ENCODE measurements at regions not wholly inside any gene's neighbourhood (a gene's known extent, or its start where the extent isn't known, plus 50 kb on each side); places are given as distances from the start of the nearest gene placed in this dataset.

- TF ChIP-seq CSRNP3 (CRISPR knock-in tag; IDR thresholded peaks at IDR 0.05): no peak
Measured at GRCh38 chr14:22448035-22448904, 140.8 kb downstream of the DAD1 start (continued).

- TF ChIP-seq OSR1 (CRISPR knock-in tag; IDR thresholded peaks at IDR 0.05): no peak
- TF ChIP-seq POU6F1 (CRISPR knock-in tag; IDR thresholded peaks at IDR 0.05; ENCODE audit: borderline replicate concordance, low read depth): no peak
- TF ChIP-seq CREB5 (CRISPR knock-in tag; IDR thresholded peaks at IDR 0.05; ENCODE audit: low read depth): no peak
- no peak for TF ChIP-seq ZNF8 (CRISPR knock-in tag; IDR thresholded peaks at IDR 0.05)
- TF ChIP-seq CSDC2 (CRISPR knock-in tag; IDR thresholded peaks at IDR 0.05): no peak
- no peak for TF ChIP-seq BACH2 (CRISPR knock-in tag; IDR thresholded peaks at IDR 0.05; ENCODE audit: borderline replicate concordance)
- TF ChIP-seq PPARA (CRISPR knock-in tag; IDR thresholded peaks at IDR 0.05; ENCODE audit: borderline replicate concordance): no peak
- TF ChIP-seq TSHZ2 (CRISPR knock-in tag; IDR thresholded peaks at IDR 0.05): no peak
- no peak for TF ChIP-seq RARB (CRISPR knock-in tag; IDR thresholded peaks at IDR 0.05)
- no peak for TF ChIP-seq ZC3H10 (CRISPR knock-in tag; IDR thresholded peaks at IDR 0.05)
- TF ChIP-seq SNAI2 (CRISPR knock-in tag; IDR thresholded peaks at IDR 0.05): no peak
- no peak for TF ChIP-seq ARNTL (CRISPR knock-in tag; IDR thresholded peaks at IDR 0.05; ENCODE audit: borderline replicate concordance, low read depth)
- no peak for ATAC-seq
Measured at GRCh38 chr14:22438742-22439141, 150.3 kb downstream of the DAD1 start.

- no peak for ATAC-seq
- no peak for TF ChIP-seq RARB (CRISPR knock-in tag; IDR thresholded peaks at IDR 0.05)
- TF ChIP-seq, protein P1, sequence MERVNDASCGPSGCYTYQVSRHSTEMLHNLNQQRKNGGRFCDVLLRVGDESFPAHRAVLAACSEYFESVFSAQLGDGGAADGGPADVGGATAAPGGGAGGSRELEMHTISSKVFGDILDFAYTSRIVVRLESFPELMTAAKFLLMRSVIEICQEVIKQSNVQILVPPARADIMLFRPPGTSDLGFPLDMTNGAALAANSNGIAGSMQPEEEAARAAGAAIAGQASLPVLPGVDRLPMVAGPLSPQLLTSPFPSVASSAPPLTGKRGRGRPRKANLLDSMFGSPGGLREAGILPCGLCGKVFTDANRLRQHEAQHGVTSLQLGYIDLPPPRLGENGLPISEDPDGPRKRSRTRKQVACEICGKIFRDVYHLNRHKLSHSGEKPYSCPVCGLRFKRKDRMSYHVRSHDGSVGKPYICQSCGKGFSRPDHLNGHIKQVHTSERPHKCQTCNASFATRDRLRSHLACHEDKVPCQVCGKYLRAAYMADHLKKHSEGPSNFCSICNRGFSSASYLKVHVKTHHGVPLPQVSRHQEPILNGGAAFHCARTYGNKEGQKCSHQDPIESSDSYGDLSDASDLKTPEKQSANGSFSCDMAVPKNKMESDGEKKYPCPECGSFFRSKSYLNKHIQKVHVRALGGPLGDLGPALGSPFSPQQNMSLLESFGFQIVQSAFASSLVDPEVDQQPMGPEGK (CRISPR knock-in tag; IDR thresholded peaks at IDR 0.05; ENCODE audit: borderline replicate concordance): no peak
- no peak for TF ChIP-seq ZNF565 (CRISPR knock-in tag; conservative IDR thresholded peaks at IDR 0.05; ENCODE audit: low read depth)
- TF ChIP-seq TCF4 (CRISPR knock-in tag; IDR thresholded peaks at IDR 0.05; ENCODE audit: borderline replicate concordance): no peak
- TF ChIP-seq ESRRG (CRISPR knock-in tag; IDR thresholded peaks at IDR 0.05): no peak
- no peak for TF ChIP-seq SNAI2 (CRISPR knock-in tag; IDR thresholded peaks at IDR 0.05)
- no peak for TF ChIP-seq ZC3H10 (CRISPR knock-in tag; IDR thresholded peaks at IDR 0.05)
- TF ChIP-seq ZFP30 (CRISPR knock-in tag; IDR thresholded peaks at IDR 0.05): no peak
- TF ChIP-seq CSDC2 (CRISPR knock-in tag; IDR thresholded peaks at IDR 0.05): no peak
- TF ChIP-seq GLIS3 (CRISPR knock-in tag; IDR thresholded peaks at IDR 0.05): no peak
- no peak for TF ChIP-seq TOX (CRISPR knock-in tag; IDR thresholded peaks at IDR 0.05; ENCODE audit: borderline replicate concordance)
- TF ChIP-seq ZNF8 (CRISPR knock-in tag; IDR thresholded peaks at IDR 0.05): no peak
- no peak for TF ChIP-seq TSHZ2 (CRISPR knock-in tag; IDR thresholded peaks at IDR 0.05)
- no peak for TF ChIP-seq ZNF70 (CRISPR knock-in tag; IDR thresholded peaks at IDR 0.05)
Measured at GRCh38 chr14:22434901-22435550, 154.0 kb downstream of the DAD1 start.
